NCI-H226 (cell line): ENCODE measurements at regions not wholly inside any gene's neighbourhood (a gene's known extent, or its start where the extent isn't known, plus 50 kb on each side); places are given as distances from the start of the nearest gene placed in this dataset.
"Not testable (repeated sequence)": the region's sequence is repeated elsewhere in the genome, so short reads cannot be mapped to it uniquely, and the experiment has no call there.

Source experiments
- DNase-seq: peaks from one replicate; pipeline ENCODE4 v3.0.0-alpha.2; 2015

DNA sequence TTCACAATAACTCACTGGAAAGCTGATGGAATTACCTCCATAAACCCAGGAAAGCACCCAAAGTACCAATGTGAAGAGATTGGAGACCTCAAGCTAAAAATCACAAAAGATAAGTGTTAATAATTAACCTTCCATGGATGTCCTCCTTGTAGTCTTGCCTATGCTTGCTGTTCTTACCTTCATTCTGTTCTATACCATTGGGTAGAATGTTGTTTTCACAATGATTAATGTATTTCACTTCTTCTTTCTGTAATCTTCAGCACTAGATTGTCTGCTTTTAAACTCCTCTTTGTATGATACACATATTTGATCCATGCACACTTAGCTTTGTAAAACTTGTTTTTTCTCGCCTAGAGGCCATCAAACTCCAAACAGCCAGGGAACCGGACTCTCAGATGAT lies 570.3 kb downstream of the RAPGEF2 start:
- DNase-seq, result no peak

DNA sequence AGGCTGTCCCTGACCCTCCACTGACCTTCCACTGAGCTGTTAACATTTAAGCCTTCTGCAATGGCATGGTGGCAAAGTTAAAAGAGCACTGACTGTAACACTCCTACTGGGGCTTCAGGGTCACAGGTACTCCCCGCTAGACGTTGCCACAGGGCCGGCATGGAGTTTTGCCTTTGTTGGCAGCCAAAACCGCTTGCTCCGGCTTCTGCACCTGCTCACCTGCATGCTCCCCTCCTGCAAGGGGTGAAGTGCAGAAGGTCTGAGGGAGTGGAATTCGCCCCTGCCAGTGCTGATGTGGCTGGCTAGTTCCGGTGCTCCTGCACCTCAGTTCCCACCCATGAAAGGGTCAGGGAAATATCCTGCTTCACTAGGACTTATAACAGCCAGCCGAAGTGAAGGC lies 571.4 kb downstream of the RAPGEF2 start:
- DNase-seq, result no peak

DNA sequence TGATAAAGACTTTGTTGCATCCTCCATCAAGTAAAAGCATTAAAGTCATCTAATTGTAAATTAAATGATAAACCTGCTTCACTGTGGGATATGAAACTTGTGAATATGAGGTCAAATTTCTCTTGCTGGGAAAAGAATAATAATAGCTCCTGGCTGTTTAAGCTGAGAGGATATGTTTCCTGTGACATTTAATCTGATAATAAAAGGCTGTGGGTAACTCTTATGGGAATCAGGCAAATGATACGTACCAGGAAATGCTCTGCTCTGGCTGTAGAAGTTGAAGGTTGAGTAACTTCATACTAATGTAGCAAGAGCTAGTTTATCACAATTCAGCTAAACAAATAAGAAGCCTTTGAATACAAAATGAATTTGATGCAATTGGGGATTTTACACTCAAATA lies 574.6 kb downstream of the RAPGEF2 start:
- no peak for DNase-seq

DNA sequence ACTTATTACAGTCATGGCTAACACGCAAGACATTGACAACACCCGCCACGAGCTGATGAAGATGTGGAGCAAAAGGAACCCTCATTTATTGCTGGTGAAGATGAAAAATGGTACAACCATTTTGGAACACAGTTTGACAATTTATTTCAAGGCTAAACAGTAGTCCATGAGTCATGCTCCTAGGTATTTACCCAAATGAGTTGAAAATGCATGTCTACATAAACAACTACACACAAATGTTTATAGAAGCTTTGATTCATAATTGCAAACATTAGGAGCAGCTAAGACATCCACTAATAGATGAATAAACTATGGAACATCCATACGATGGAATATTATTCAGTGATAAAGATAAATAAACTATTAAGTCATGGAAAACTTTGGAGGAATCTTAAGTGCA lies 580.1 kb downstream of the RAPGEF2 start:
- no peak for DNase-seq

DNA sequence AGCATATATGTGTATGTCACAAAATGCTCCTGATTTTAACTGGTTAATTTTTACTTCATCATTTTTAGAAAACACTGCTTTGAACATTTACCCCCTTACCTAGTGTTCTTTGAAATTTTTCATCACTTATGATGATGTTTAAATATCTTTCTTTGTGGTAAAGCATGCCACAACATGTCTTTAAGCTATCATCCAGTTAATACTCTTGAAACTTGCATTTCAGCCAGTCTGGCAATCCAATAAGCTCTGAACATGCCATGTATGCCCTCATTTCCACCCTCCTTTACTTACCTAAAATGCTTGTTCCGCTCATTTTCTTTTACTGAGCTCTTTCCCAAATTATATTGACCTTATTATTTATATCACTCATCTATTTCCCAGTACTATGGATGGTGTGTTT lies 581.2 kb downstream of the RAPGEF2 start:
- no peak for DNase-seq

DNA sequence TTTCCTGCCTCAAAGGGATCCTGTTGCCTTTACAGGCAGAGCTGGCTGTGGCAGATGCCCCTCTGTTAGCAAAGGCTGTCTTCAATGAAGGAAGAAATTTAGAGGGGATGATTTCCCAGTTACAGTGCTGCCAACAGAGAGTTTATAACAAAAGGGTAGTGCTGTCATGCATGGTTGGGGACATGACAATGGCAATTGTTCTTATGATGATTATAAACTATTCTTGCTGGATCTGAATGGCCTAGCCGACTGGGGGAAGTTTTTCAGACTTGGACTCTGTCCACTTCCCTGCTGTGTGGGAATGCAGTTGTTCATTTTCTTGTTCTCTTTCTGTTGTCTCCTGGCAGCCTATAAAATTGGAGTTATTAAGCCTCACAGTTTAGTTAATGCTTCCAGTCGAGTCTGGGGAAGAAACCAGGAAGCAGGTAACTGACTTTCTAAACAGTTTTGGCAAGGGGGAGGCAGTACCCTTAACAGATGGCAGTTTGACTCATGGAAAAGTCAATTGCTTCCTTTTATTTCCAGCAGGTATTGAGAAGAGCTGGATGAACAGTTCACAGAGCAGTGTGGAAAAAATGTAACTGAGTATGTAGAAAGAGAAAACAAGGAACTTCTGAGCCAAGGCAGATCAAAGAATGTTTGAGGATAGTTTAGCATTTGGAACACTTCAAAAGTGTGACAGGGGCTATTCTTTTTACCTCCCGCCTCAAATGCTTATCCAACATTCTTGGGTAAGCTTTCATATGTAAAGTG lies 582.6 kb downstream of the RAPGEF2 start:
- no peak for DNase-seq

DNA sequence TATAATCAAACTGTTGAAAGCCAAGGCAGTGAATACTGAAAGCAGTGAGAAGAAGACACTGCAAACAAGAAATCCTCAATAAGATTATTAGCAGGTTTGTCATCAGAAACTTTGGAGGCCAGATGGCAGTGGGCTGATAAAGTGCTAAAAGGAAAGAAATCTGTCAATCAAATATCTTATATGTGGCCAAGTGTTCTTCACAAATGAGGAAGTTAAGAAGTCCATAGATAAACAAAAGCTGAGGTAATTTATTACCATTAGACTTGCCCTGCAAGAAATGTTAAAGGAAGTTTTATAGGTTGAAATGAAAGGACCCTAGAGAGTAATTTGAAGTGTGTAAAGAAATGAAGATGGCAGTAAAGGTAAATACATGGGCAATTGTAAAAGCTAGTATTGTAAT lies 586.6 kb downstream of the RAPGEF2 start:
- DNase-seq, result no peak

DNA sequence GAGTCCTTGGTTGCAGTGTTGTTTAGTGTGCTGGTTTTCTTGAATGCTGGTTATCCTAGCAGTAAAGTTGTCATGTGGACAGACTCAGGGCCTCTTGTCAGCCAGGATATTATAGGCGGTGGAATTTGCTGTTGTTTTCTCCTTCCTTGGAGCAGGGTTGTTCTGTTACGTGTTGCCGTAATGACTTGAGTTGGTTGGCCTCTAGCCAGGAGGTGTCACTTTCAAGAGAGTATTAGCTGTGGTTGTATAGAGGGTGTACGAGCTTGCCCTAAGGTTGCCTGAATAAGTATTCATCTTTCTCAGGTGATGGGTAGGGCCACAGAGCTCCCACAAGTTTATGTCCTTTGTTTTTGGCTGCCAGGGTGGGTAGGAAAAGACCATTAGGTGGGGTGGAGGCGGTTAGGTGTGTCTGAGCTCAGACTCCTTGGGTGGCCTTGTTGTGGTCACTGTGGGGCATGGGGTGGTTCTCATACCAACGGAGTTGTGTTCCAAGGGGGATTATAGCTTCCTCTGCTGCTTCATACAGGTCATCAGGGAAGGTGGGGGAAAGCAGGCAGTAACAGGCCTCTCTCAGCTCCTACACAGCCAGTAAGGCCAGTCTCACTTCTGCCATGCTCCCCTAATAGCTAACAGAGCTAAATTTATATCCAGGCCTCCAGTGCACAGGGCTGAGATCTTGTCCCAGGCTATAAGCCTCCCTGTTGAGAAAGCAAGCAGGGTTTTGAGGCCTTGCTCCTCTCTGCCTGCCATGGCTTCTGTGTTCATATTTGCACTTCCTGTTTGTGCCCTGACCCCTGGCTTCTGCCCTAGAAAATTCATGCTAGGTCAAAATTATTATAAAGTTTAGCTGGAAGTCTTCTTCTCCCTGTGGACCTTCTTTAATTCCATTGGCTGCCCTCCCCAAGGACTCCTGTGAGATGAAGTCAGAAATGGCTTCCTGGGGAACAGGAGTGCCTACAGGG lies 594.7 kb downstream of the RAPGEF2 start:
- DNase-seq, result no peak

DNA sequence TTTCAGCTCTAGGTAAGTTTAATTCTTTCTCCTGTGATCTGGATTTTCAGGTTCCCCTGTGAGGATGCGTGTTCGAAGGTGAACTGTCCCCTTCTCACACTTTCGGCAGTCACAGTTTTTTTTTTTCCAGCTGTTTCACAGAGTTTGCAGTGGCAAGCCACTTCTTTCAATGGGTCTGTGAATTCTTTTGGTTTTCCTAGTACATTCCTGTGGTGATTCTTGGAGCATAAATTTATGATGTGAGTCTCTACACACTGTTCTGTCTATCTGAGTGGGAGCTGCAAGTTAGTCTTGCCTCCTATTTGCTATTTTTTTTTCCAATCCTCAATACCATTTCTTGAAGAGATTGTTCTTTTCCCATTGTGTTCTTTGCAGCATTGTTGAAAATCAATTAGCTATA lies 595.5 kb downstream of the RAPGEF2 start:
- DNase-seq, result no peak

DNA sequence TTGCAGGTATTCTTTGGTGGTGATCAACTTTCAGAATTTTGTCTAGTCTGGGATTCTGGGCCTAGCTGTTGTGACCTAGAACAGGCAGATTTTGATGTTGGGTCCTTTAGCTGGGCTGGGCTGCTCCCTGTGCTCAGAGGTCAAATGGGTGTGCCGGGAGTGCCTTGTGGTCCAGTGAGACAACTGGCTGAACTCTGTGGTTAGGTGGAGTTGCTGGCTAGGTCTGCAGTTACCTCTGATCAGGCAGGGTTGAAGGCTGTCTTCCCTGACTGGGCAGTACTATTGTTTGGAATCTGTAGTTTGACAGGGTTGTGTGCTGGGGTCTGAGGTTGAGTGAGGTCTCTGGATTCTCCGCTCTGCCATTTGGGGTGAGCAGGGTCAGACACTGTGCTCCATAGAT lies 599.3 kb downstream of the RAPGEF2 start:
- DNase-seq, result no peak

DNA sequence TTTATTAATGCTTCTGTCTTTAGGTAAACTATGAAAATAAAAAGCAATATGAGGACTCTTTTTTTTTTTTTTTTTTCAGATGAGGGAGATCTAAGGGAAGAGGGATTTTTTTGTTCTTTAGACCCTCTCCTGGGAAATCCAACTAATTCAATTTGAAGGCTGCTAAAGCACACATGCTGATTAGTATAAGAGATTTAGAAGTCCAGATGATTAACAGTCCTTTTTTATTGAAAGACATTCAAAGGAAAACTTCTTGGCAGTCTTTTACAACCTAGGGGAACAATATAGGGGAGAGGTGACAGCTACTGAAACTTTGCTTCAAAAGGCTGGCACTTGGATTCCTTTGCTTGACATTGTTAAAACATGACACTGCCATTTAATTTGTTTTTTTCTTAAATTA lies 602.5 kb downstream of the RAPGEF2 start:
- DNase-seq, result no peak

DNA sequence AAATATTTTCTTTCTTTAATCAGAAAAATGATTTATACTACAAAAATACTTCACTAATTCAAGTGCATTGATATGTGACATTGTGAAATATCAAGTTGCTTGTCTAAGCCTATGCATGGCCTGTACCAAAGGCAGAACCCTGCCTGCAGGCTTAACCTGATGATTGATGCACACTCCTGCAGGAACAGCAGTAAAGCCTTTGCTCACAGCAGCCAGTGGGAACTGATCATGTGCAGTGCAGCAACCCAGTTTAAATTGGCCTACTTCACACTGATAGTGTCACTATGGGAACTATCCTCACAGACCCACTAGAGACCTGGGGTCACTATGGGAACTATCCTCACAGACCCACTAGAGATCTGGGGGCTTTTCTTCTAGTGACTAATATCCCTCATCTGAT lies 603.8 kb downstream of the RAPGEF2 start:
- no peak for DNase-seq

DNA sequence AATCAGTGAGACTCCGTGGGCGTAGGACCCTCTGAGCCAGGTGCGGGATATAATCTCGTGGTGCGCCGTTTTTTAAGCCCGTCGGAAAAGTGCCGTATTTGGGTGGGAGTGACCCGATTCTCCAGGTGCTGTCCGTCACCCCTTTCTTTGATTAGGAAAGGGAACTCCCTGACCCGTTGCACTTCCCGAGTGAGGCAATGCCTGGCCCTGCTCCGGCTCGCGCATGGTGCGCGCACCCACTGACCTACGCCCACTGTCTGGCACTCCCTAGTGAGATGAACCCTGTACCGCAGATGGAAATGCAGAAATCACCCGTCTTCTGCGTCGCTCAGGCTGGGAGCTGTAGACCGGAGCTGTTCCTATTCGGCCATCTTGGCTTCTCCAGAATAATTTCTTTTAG lies 612.3 kb downstream of the RAPGEF2 start:
- DNase-seq, result not testable (repeated sequence)

DNA sequence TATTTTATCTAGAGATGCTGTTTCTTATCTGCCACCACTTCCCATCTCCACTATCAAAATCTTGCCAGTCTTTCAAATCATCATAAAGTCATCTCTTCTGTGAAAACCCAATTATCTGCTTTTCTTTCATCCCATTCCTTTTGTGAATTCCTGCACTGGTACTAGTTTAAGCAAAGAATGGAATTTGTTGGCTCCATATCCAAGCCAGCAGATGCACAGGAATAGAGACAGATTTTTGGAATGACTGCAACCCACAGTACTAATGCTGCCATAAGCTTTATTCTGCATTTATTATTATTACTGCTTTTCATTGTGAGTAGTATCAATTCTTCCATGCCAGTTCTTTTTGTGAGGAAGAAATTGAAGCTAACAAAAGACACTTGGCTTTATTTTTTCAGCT lies 616.7 kb downstream of the RAPGEF2 start:
- DNase-seq, result no peak

DNA sequence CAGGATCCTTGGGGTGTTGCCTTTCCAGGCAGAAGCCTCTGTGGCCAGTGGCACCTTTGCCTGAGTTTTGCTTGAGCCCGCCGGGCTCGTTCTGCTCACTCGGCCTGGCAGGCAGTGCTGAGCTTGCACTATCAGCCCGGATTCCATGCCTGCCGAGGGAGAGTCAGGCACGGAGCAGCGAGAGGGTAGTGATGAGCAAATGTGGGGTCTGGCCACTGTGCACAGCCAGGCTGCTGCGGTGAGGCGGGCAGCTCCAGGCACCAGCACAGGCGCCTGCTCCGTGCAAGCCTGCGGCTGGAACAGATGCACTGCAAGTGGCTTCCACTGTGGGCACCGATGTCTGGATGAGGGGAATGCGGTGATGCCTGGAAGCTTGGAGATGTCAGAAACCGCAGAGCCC lies 619.2 kb downstream of the RAPGEF2 start:
- DNase-seq, result no peak

DNA sequence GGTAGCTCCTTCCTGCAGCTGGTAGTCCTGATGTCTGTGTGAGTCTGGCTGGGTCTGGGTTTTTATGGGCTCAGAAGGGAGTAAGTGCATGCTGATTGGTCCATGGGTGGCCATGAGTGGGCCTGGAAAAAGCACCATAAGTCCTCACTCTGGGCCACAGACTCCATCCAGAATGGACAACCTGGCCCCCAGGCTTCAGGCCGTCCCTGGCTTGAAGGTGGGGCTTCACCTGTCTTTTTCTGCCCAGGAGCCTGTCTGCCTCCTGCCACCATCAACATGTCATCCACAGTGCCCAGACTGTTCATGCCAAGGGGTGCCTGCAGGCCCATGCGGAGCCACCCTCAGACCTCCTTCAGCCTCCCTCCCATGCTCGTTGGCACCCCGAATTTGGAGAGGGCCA lies 620.0 kb downstream of the RAPGEF2 start:
- DNase-seq, result no peak

DNA sequence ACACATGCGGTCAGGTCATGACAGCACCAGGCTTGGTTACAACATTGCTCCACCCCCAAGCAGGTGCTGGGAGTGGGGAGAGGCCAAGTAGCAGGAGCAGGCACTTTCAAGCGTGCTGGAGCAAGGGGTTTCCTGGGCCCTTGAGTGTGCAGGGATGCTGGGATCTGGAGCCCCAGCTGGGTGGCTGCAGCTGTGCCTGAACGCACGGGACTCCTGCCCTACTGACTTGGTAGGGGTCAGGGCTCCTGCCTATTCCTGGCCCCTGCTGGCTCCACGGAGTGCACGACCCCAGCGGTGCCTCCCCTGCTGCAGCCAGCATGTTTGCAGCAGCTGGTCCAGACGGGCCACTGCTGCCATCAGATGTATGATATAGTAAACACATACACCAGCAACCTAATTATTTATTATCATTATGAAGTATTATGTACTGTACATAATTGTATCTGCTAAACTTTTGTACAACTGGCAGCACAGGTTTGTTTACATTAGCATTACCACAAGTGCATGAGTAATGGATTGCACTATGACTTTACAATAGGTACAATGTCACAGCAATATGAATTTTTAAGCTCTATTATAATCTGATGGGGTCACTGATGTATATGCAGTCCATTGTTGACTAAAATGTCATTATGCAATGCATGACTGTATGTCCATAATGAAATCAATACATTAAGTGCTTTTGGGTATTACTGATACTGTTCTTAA lies 620.6 kb downstream of the RAPGEF2 start:
- no peak for DNase-seq

DNA sequence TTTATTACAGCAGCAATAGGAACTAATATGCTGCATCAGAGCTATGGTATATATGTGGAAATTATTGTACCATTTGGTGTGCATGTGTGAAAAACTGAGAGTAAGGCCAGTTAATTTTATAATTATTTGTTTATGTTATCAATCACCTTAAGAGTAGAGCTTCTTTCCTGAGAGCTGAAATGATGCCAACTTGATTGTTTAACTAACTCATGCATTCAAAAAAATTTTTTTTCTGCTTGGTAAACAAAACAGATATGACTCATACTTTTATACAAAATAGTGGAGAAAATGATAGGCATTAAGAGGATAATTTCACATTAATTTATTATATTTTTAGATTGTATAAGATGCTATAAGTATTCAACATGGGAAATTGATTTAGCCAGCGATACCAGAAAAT lies 622.7 kb downstream of the RAPGEF2 start:
- DNase-seq, result no peak

DNA sequence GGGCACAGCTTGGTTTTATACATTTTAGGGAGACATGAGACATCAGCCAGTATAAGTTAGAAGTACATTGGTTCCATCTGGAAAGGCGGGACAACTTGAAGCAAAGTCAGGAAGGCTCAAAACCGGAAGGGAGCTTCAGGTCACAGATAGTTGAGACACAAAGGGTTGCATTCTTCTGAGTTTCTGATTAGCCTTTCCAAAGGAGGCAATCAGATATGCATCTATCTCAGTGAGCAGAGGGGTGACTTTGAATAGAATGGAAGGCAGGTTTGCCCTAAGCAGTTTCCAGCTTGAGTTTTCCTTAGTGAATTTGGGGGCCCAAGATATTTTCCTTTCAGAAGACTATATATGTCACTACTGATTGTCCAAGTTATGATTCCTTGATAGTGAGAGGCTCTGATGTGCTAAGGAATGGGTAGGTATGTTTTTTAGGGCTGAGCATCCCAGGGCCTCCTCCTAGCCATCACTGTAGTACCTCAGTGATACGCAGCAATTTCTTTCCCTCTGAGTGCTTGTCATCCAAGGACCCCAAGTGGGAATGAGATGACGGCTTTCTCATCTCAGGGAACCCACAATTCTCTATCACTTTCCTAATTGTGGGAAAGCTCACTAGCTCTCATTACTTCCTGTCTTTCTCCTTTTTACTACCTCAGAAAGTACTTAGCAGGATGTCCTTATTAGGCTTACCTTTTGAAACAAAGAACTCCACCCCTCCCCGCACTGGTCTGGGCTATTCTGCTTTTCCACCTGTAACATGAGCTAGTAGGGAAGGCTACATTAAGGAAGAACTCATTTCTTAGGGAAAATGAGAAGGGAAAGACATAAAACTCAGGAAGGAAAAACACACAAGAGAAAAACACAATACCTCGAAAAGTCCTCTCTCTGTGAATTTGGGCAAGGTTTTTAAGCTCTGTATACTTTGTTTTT lies 632.7 kb downstream of the RAPGEF2 start:
- DNase-seq, result no peak

DNA sequence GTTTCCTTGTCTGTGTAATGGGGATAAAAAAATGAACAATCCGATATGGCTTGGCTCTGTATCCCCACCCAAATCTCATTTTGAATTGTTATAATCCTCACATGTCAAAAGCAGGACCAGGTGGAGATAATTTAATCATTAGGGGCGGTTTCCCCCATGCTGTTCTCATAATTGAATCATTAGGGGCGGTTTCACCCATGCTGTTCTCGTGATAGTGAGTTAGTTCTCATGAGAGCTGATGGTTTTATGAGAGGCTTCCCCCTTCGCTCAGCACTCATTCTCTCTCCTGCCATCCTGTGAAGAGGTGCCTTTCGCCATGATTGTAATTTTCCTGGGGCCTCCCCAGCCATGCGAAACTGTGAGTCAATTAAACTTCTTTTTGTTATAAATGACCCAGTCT lies 633.5 kb downstream of the RAPGEF2 start:
- DNase-seq, result no peak

DNA sequence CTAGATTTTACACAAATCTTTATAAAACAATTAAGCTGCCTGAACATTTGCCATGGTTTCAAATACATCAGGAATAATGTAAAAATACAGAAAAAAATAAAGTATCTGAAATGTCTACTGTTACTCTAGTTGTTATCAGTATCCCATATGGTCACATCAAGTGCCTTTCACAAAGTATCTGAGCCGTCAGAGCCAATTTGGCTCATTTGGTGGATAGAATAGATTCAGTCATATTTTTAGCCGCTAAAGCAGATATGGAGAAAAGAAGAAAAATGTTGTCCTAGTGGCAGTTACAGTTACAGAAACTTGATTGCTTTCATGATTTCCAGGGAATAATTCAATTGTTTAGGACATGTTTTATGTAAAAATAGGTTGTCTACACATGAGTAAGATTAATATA lies 641.1 kb downstream of the RAPGEF2 start:
- no peak for DNase-seq

DNA sequence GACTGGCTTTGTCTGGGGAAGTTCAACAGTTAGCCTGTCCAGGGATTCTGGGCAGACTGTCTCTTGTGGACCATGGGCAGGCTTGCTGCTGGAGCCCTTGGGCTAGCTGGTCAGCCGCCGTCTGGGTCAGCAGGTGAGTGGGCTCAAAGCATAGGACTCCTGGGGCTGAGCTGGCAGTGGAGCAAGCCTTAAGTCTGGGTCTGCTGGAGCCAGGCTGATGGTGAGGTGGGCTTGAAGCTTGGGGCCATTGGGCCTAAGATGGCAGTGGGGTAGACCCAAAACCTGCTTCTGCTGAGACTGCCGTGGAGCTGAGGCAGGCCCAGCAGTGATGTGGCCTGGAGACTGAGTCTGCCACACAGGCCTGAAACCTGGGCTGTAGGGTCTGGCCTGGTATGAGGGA lies 645.1 kb downstream of the RAPGEF2 start:
- DNase-seq, result no peak
